HG03066 (cell line): ENCODE measurements at regions not wholly inside any gene's neighbourhood (a gene's known extent, or its start where the extent isn't known, plus 50 kb on each side); places are given as distances from the start of the nearest gene placed in this dataset.

Experiments used
- ATAC-seq: cut with Tn5 transposase; IDR thresholded peaks from one replicate; pipeline ENCODE4 v1.9.1; 2021; ENCODE audit warnings: low read depth; ENCODE audit not compliant: unreplicated experiment

GRCh38 chr3:180516368-180516767 is 85.6 kb upstream of the TTC14 start:
- ATAC-seq: no peak

GRCh38 chr3:180523040-180523439 is 78.9 kb upstream of the TTC14 start:
- ATAC-seq: no peak

DNA sequence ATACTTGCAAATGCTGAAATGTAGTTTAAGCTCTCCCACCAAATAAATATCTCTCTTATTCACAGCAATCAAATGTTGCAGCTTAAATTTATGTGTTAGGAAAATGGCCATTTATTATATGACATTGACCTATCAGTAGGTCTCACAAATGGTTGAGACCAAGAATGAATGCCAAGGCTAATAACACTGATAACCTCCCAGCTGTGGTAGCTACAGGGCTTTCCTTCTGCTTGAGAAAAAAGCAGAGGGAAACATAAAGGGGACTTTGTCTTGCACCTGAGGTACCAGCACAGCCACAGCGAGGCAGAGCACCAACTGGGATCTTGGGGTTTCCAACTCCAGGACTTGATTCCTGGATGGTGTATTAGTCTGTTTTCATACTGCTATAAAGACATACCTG is 73.1 kb upstream of the TTC14 start:
- no peak for ATAC-seq

DNA sequence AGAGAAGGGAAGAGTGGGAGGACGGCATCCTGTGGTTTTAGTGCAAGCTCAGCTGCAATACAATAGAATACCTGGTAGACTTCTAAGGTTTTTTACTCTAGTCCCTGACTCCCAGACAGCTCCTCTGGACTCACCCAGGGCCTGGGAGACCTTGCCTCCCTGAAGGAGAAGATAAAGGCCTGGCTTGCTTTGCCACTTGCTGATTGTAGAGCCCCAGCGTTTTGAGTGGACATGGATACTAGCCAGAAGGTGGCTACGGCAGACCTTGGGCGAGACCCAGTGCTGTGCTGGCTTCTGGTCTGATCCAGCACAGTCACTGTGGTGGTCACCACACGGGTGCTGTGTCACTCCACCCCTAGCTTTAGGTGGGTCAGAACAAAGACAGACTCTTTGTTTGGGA is 72.2 kb upstream of the TTC14 start:
- ATAC-seq: no peak

DNA sequence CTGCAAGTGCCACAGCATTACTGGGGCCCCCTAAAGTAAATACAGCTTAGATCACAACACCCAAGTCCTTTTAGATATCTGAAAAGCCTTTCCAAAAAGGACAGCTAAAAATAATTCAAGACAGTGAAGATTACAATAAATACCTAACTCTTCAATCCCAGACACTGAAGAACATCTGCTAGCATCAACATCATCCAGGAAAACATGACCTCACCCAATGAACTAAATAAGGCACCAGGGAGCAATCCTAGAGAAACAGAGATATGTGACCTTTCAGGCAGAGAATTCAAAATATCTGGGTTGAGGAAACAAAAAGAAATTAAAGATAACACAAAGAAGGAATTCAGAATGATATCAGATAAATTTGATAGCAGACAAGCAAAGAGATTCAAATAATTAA is 71.7 kb upstream of the TTC14 start:
- ATAC-seq: no peak

DNA sequence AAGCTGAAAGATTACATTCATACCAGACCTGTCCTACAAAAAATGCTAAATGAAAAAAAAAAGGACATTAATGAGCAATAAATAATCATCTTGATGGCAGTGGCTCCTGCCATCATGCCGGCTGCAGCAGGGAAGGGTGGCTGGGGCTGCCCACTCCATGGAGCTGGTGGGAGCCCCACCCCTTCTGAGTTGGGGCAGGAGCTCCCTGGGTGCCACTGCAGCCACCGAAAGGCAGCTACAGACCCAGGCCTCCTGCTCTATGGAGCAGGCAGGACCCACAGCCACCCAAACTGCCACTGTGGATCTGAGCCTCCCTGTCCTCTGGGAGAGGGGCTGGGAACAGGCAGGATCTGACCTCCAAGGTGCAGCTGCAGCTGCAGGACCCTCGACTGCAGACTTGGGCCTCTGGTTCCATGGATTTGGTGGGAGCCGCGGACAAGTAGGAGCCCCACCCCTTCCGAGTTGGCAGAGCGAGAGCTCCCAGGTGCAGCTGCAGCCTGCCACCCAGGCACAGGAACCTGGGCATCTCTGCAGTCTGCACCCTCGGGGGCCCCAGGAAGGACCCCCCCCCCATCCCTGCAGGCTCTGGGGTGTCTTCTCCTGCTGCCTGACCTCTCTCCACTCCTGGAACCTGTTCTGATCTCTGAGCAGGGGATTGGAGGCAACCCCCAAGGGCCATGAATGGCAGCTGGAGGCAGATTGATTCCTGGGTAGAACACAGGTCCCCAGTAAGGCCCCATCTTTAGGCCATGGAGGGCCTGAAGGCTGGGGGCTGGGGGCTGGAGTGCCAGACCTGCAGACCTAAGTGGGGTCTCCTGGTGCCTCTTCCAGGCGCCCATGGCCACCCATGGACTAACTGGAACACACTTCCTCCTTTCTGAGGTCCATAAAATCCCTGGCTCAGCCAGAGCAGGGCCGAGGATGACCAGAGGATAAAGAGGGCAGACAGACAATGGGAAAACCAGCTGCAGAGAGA is 70.4 kb upstream of the TTC14 start:
- ATAC-seq: no peak

DNA sequence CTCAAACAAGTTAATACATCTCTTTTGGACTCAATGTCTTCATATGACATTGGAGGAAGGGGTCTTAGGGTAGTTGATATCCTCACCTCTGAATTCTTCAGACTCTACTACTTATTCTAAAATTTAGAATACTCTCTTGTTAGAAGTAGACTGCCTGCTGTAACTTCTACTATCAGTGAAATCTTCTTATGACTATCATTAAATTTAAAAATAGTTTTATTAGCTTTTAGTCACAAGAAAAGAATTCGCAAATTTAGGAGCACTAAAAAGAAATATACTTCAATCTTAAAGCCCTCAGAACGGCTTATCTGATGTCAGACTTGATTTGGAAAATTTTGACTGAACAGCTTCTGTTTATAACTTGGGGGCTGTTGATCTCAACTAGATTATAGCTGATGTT is 67.1 kb upstream of the TTC14 start:
- ATAC-seq: no peak

DNA sequence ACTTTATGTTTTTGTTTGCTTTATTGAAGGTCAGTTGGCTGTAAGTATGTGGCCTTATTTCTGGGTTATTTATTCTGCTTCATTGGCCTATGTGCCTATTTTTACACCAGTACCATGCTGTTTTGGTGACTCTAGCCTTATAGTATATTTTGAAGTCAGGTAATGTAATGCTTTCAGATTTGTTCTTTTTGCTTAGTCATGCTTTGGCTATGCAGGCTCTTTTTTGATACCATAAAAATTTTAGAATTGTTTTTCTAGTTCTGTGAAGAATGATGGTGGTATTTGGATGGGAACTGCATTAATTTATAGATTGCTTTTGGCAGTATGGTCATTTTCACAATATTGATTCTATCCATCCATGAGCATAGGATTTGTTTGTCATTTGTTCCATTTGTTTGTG is 63.5 kb upstream of the TTC14 start:
- ATAC-seq: no peak

- ATAC-seq: no peak
Observed at GRCh38 chr3:180543877-180544276, 58.1 kb upstream of the TTC14 start.

- ATAC-seq: no peak
Observed at GRCh38 chr3:180546863-180547262, 55.1 kb upstream of the TTC14 start.

- no peak for ATAC-seq
Observed at GRCh38 chr3:180548050-180548449, 53.9 kb upstream of the TTC14 start.
